ENCODE measurements at regions not wholly inside any gene's neighbourhood (a gene's known extent, or its start where the extent isn't known, plus 50 kb on each side); places are given as distances from the start of the nearest gene placed in this dataset.

- no peak overlapping the region for H3K4me3 ChIP-seq (replicated peaks; ENCODE audit: low read depth, low read length)
- no peak for DNase-seq (ENCODE audit: extremely low read depth, low read depth)
- TF ChIP-seq CTCF (IDR thresholded peaks at IDR 0.05; ENCODE audit: low read depth, low read length, missing control alignments) = no peak
These were observed 148.9 kb upstream of the MAX start for GRCh38 chr14:65251213-65251612.

GRCh38 chr14:65252482-65253255 lies 150.4 kb upstream of the MAX start:
- no peak for DNase-seq (ENCODE audit: extremely low read depth, low read depth)

GRCh38 chr14:65255029-65255545 lies 152.8 kb upstream of the MAX start:
- no peak for TF ChIP-seq CTCF (IDR thresholded peaks at IDR 0.05; ENCODE audit: low read depth, low read length, missing control alignments)
- no peak for DNase-seq (ENCODE audit: extremely low read depth, low read depth)

More at GRCh38 chr14:65252482-65253255, 150.4 kb upstream of the MAX start:
- no peak overlapping the region for H3K4me3 ChIP-seq (replicated peaks; ENCODE audit: low read depth, low read length)
- no peak for TF ChIP-seq CTCF (IDR thresholded peaks at IDR 0.05; ENCODE audit: low read depth, low read length, missing control alignments)

GRCh38 chr14:65255583-65256461 lies 153.5 kb upstream of the MAX start:
- no peak for DNase-seq (ENCODE audit: extremely low read depth, low read depth)
- TF ChIP-seq CTCF (IDR thresholded peaks at IDR 0.05; ENCODE audit: low read depth, low read length, missing control alignments) = no peak
- no peak overlapping the region for H3K4me3 ChIP-seq (replicated peaks; ENCODE audit: low read depth, low read length)

More at GRCh38 chr14:65255029-65255545, 152.8 kb upstream of the MAX start:
- H3K4me3 ChIP-seq (replicated peaks; ENCODE audit: low read depth, low read length) = no peak overlapping the region

- no peak for DNase-seq (ENCODE audit: extremely low read depth, low read depth)
- no peak overlapping the region for H3K4me3 ChIP-seq (replicated peaks; ENCODE audit: low read depth, low read length)
- no peak for TF ChIP-seq CTCF (IDR thresholded peaks at IDR 0.05; ENCODE audit: low read depth, low read length, missing control alignments)
These were observed 154.4 kb upstream of the MAX start for GRCh38 chr14:65256714-65257113.

- no peak for TF ChIP-seq CTCF (IDR thresholded peaks at IDR 0.05; ENCODE audit: low read depth, low read length, missing control alignments)
- no peak for DNase-seq (ENCODE audit: extremely low read depth, low read depth)
- H3K4me3 ChIP-seq (replicated peaks; ENCODE audit: low read depth, low read length) = no peak overlapping the region
These were observed 155.1 kb upstream of the FUT8 start for GRCh38 chr14:65257425-65257824.

Data from HFF-Myc (cell line).